ENCODE measurements at regions not wholly inside any gene's neighbourhood (a gene's known extent, or its start where the extent isn't known, plus 50 kb on each side); places are given as distances from the start of the nearest gene placed in this dataset.
"Not testable (repeated sequence)": the region's sequence is repeated elsewhere in the genome, so short reads cannot be mapped to it uniquely, and the experiment has no call there.

GRCh38 chr13:111420113-111420876 is 99.9 kb downstream of the TEX29 start:
- H3K9me3 Mint-ChIP-seq = no peaks in the 10 kb centered on the region
- H3K4me1 Mint-ChIP-seq (ENCODE audit: low read depth) = no peaks in the 10 kb centered on the region
- H3K27me3 Mint-ChIP-seq (ENCODE audit: insufficient read depth) = no peaks in the 10 kb centered on the region
- intact Hi-C loops (cut with micrococcal nuclease) = no loop called here
- H3K36me3 Mint-ChIP-seq (ENCODE audit: low read depth) = no peaks in the 10 kb centered on the region
- no peak overlapping the region for H3K4me3 Mint-ChIP-seq
- DNase-seq (ENCODE audit: low spot score) = no peak
- H3K27ac Mint-ChIP-seq = no peak overlapping the region

GRCh38 chr13:111421216-111421615 is 100.8 kb downstream of the TEX29 start:
- no peak for DNase-seq (ENCODE audit: low spot score)
- Mint-ChIP-seq H3K4me1 (ENCODE audit: low read depth) (no peaks in the 10 kb centered on the region), H3K4me3 (no peak overlapping the region), H3K36me3 (ENCODE audit: low read depth) (no peaks in the 10 kb centered on the region), H3K9me3 (no peaks in the 10 kb centered on the region), H3K27ac (no peak overlapping the region), H3K27me3 (ENCODE audit: insufficient read depth) (no peaks in the 10 kb centered on the region)
- intact Hi-C loops (cut with micrococcal nuclease) = no loop called here

GRCh38 chr13:111422348-111422747 is 101.9 kb downstream of the TEX29 start:
- no peaks in the 10 kb centered on the region for H3K36me3 Mint-ChIP-seq (ENCODE audit: low read depth)
- no peaks in the 10 kb centered on the region for H3K27me3 Mint-ChIP-seq (ENCODE audit: insufficient read depth)

GRCh38 chr13:111423168-111423785 is 102.8 kb downstream of the TEX29 start:
- H3K4me1 Mint-ChIP-seq (ENCODE audit: low read depth) = no peaks in the 10 kb centered on the region
- DNase-seq (ENCODE audit: low spot score) = no peak
- intact Hi-C loops (cut with micrococcal nuclease) = no loop called here
- no peak overlapping the region for H3K27ac Mint-ChIP-seq
- H3K9me3 Mint-ChIP-seq = no peaks in the 10 kb centered on the region
- H3K27me3 Mint-ChIP-seq (ENCODE audit: insufficient read depth) = no peaks in the 10 kb centered on the region
- H3K36me3 Mint-ChIP-seq (ENCODE audit: low read depth) = no peaks in the 10 kb centered on the region
- no peak overlapping the region for H3K4me3 Mint-ChIP-seq

More at GRCh38 chr13:111422348-111422747, 101.9 kb downstream of the TEX29 start:
- Mint-ChIP-seq H3K9me3 (no peaks in the 10 kb centered on the region), H3K4me3 (no peak overlapping the region), H3K4me1 (ENCODE audit: low read depth) (no peaks in the 10 kb centered on the region), H3K27ac (no peak overlapping the region)
- DNase-seq (ENCODE audit: low spot score) = no peak
- intact Hi-C loops (cut with micrococcal nuclease) = no loop called here

- no peaks in the 10 kb centered on the region for H3K36me3 Mint-ChIP-seq (ENCODE audit: low read depth)
- H3K9me3 Mint-ChIP-seq = no peaks in the 10 kb centered on the region
- H3K4me1 Mint-ChIP-seq (ENCODE audit: low read depth) = no peaks in the 10 kb centered on the region
- intact Hi-C loops (cut with micrococcal nuclease) = no loop called here
- H3K4me3 Mint-ChIP-seq = no peak overlapping the region
- no peak overlapping the region for H3K27ac Mint-ChIP-seq
- no peak for DNase-seq (ENCODE audit: low spot score)
- no peaks in the 10 kb centered on the region for H3K27me3 Mint-ChIP-seq (ENCODE audit: insufficient read depth)
These were observed 103.7 kb downstream of the TEX29 start for GRCh38 chr13:111424134-111424533.

GRCh38 chr13:111425326-111425725 is 104.9 kb downstream of the TEX29 start:
- Mint-ChIP-seq H3K9me3 (no peaks in the 10 kb centered on the region), H3K27me3 (ENCODE audit: insufficient read depth) (no peaks in the 10 kb centered on the region)

GRCh38 chr13:111429064-111429558 is 108.7 kb downstream of the TEX29 start:
- Mint-ChIP-seq H3K9me3 (no peaks in the 10 kb centered on the region), H3K27me3 (ENCODE audit: insufficient read depth) (peaks cover 4% of the 10 kb centered on the region), H3K4me3 (no peak overlapping the region)

More at GRCh38 chr13:111425326-111425725, 104.9 kb downstream of the TEX29 start:
- Mint-ChIP-seq H3K4me3 (no peak overlapping the region), H3K4me1 (ENCODE audit: low read depth) (no peaks in the 10 kb centered on the region), H3K36me3 (ENCODE audit: low read depth) (no peaks in the 10 kb centered on the region), H3K27ac (no peak overlapping the region)
- intact Hi-C loops (cut with micrococcal nuclease) = no loop called here
- no peak for DNase-seq (ENCODE audit: low spot score)

GRCh38 chr13:111431206-111431605 is 110.8 kb downstream of the TEX29 start:
- Mint-ChIP-seq H3K27me3 (ENCODE audit: insufficient read depth) (peaks cover 6% of the 10 kb centered on the region), H3K27ac (no peak overlapping the region)
- intact Hi-C loops (cut with micrococcal nuclease) = no loop called here

More at GRCh38 chr13:111429064-111429558, 108.7 kb downstream of the TEX29 start:
- no peaks in the 10 kb centered on the region for H3K36me3 Mint-ChIP-seq (ENCODE audit: low read depth)
- H3K4me1 Mint-ChIP-seq (ENCODE audit: low read depth) = no peaks in the 10 kb centered on the region
- DNase-seq (ENCODE audit: low spot score) = peak; percentile 7
- no peak overlapping the region for H3K27ac Mint-ChIP-seq
- intact Hi-C loops (cut with micrococcal nuclease) = no loop called here

GRCh38 chr13:111434578-111435159 is 114.2 kb downstream of the TEX29 start:
- Mint-ChIP-seq H3K36me3 (ENCODE audit: low read depth) (no peaks in the 10 kb centered on the region), H3K4me3 (no peak overlapping the region), H3K9me3 (no peaks in the 10 kb centered on the region), H3K27ac (no peak overlapping the region), H3K4me1 (ENCODE audit: low read depth) (no peaks in the 10 kb centered on the region), H3K27me3 (ENCODE audit: insufficient read depth) (peaks cover 6% of the 10 kb centered on the region)
- DNase-seq (ENCODE audit: low spot score) = no peak
- intact Hi-C loops (cut with micrococcal nuclease) = no loop called here

More at GRCh38 chr13:111431206-111431605, 110.8 kb downstream of the TEX29 start:
- no peak for DNase-seq (ENCODE audit: low spot score)
- Mint-ChIP-seq H3K9me3 (no peaks in the 10 kb centered on the region), H3K36me3 (ENCODE audit: low read depth) (no peaks in the 10 kb centered on the region), H3K4me1 (ENCODE audit: low read depth) (no peaks in the 10 kb centered on the region), H3K4me3 (no peak overlapping the region)

GRCh38 chr13:111436446-111436845 is 116.0 kb downstream of the TEX29 start:
- H3K27ac Mint-ChIP-seq = no peak overlapping the region
- no peak for DNase-seq (ENCODE audit: low spot score)
- no peaks in the 10 kb centered on the region for H3K9me3 Mint-ChIP-seq
- no peak overlapping the region for H3K4me3 Mint-ChIP-seq
- peaks cover 2% of the 10 kb centered on the region for H3K27me3 Mint-ChIP-seq (ENCODE audit: insufficient read depth)
- no peaks in the 10 kb centered on the region for H3K36me3 Mint-ChIP-seq (ENCODE audit: low read depth)
- no peaks in the 10 kb centered on the region for H3K4me1 Mint-ChIP-seq (ENCODE audit: low read depth)
- intact Hi-C loops (cut with micrococcal nuclease) = no loop called here

GRCh38 chr13:111437417-111437816 is 117.0 kb downstream of the TEX29 start:
- no peaks in the 10 kb centered on the region for H3K4me1 Mint-ChIP-seq (ENCODE audit: low read depth)
- H3K27ac Mint-ChIP-seq = no peak overlapping the region
- H3K36me3 Mint-ChIP-seq (ENCODE audit: low read depth) = no peaks in the 10 kb centered on the region
- intact Hi-C loops (cut with micrococcal nuclease) = no loop called here
- peaks cover 2% of the 10 kb centered on the region for H3K27me3 Mint-ChIP-seq (ENCODE audit: insufficient read depth)
- H3K4me3 Mint-ChIP-seq = no peak overlapping the region
- no peaks in the 10 kb centered on the region for H3K9me3 Mint-ChIP-seq
- DNase-seq (ENCODE audit: low spot score) = no peak

GRCh38 chr13:111437856-111438547 is 117.6 kb downstream of the TEX29 start:
- Mint-ChIP-seq H3K27ac (no peak overlapping the region), H3K27me3 (ENCODE audit: insufficient read depth) (peaks cover 2% of the 10 kb centered on the region), H3K4me1 (ENCODE audit: low read depth) (no peaks in the 10 kb centered on the region), H3K9me3 (no peaks in the 10 kb centered on the region), H3K36me3 (ENCODE audit: low read depth) (no peaks in the 10 kb centered on the region), H3K4me3 (no peak overlapping the region)
- intact Hi-C loops (cut with micrococcal nuclease) = no loop called here
- no peak for DNase-seq (ENCODE audit: low spot score)

GRCh38 chr13:111440492-111440891 is 120.0 kb downstream of the TEX29 start:
- H3K27me3 Mint-ChIP-seq (ENCODE audit: insufficient read depth); H3K4me3 Mint-ChIP-seq; DNase-seq (ENCODE audit: low spot score); H3K4me1 Mint-ChIP-seq (ENCODE audit: low read depth); H3K9me3 Mint-ChIP-seq; H3K36me3 Mint-ChIP-seq (ENCODE audit: low read depth); intact Hi-C loops (cut with micrococcal nuclease); H3K27ac Mint-ChIP-seq: not testable (repeated sequence)
